ENCODE measurements at regions not wholly inside any gene's neighbourhood (a gene's known extent, or its start where the extent isn't known, plus 50 kb on each side); places are given as distances from the start of the nearest gene placed in this dataset.

DNA sequence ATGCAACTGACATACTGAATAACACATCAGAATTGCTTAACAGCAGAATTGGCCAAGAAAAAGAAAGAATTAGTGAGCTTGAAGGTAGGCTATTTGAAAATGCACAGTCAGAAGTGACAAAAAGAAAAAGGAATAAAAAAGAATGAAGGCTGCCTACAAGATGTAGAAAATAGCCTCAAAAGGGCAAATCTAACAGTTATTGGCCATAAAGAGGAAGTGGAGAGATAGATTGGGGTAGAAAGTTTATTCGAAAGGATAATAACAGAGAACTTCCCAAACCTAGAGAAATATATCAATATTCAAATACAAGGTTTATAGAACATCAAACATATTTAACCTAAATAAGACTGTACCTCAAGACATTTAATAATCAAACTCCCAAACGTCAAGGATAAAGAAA lies 67.5 kb downstream of the ATP6V1G3 start:
- DNase-seq = no peak

DNA sequence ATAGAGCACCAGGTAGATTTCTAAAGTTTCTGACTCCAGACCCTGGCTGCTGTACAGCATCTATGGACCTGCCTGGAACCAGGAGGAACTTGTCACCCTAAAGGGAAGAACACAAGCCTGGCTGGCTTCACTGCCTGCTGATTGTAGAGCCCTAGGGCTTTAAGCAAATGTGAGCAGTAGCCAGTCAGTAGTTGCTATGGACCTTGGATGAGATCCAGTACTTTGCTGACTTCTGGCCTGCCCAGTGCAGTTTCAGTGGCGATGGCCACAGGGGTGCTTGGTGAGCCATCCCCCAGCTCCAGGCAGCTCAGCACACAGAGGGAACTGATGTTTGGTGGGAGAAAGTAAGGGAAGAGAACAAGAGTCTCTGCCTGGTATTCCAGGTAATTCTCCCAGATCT lies 68.4 kb downstream of the ATP6V1G3 start:
- DNase-seq = no peak

DNA sequence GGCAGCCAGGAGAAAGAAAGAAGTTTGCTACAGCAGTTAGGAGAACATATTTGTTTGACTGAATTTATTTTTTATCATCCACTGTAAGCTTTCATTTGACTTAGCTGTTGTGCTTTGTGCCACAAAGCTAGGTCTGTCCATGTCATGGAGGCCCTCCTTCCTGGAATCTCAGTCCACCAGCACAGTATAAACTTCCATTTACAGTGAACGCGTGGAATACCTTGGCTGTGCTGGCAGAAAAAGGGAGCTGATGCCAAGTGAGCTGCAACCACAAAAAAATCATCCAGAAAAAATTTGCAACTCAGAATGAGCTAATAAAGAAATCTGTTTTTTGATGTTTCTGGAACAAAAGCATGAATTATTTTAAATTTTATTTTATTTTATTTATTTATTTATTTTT lies 72.6 kb downstream of the ATP6V1G3 start:
- DNase-seq = no peak

DNA sequence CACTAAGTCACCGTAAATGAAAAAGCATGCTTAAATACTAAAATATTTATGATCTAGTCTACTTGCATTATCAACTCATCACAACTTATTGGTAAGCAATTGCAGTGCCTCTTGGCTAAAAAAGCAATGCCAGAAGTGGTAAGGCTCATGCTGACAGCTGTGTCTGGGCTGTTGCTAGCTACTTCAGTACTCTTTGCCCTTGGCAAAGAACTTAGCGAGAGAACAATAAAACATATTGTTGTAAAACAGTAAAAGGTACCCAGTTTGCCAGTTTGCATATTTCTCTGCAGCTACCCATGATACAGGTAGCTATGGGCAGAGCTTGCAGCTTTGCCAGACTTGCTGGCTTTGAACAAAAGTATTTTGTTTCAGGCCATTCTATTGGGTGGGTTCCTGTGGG lies 73.1 kb downstream of the ATP6V1G3 start:
- DNase-seq = no peak

DNA sequence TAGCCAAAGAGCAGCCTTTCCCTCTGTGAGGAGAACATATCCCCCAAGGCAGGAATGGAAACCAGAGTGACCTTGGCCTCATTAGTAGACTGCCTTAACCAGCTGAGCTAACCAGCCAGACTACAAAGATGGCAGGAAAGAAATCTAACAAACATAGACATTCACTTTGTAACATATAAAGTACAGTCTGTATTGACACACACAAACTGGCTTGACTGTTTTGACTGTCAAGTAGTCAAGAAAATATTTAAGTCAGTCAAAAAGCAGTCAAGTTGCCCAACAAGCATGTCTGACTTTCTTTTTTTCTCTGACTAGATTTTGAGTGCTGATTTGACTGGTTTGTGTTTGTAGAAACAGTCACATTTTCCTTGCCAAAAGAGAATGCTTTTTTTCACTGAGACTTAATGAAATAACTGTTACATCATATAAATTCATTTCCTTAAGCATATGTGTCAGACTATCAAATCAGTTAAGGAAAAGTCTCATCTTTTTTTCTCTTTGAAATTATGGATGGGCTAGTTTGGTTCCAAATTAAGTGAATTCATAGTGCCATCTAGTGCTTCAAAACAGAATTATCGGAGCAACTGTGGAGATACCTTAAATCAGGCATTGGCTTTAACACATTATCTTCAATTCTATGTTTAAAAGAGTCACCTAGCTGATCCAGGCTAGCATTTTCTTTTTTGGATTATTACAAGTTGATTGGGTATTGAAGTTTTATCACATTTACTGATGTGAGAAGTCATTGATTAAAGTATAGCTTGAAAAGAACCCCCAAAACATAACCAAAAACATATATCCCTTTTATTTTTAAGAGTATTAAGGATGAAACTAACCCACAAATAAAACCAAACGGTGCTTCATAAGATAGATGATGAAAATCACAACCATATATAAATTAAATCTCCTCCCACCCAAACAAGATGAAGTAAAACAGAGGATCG lies 75.0 kb downstream of the ATP6V1G3 start:
- peak; percentile 3 for DNase-seq

DNA sequence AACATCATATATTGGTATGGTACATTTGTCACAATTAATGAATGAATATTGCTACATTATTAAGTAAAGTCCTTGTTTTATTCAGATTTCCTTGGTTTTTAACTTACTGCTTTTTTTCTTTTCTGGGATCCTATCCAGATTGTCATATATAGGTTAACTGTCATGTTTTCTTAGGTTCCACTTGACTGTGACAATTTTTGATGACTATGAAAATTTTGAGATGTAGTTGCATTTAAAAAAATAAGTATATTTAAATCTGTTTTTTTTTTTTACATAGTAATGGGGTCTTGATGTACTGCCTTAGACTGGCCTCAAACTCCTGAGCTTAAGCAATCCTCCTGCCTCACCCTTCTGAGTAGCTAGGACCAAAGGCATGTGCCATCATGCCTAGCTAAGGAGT lies 76.8 kb downstream of the ATP6V1G3 start:
- no peak for DNase-seq

DNA sequence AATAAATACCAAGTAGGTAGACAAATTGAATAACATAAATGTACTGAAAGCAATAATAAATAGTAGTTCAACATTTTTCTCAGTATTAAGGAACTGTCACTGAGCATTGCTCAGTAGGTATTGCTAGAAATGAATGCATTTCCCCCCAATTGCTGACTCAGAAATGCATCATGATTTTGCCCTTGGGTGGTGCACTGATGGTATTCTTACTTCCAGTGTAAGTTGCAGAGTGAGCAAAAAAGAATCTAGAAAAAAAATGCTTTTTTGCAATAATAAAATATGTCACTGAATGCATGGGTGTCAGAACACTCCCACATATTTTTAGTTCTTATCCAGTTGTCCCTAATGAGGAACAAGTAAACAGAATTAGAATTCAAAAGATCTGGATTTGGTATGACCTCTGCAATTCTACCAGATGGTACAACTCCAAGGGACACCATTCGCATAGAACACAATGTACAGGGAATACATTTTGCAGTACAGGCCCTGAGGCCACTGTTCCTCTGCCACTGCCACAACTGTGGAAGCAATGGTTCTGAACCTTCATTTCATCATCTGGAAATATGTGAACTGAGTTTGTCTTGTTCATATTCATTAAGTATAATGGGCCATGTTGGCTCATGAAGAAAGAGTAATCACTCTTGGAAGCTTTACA lies 78.0 kb downstream of the ATP6V1G3 start:
- DNase-seq = no peak

DNA sequence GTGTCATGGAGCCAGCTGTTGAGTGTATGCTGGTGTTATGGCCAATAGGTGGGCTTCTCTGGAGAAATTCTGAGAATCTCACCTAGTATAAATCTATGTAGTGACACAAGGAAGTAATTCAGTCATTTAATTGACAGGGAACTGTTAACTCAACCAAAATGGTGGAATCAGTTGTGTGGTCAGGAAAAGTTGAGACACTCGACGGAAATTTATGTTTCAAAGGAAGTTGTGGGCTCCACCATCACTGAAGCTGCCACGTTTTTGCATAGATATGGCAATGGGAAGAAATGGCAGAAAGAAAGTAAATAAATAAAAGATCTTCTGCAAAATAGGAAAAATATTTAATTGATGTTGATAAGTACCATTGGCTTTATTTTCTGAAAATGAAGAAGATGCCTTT lies 84.5 kb downstream of the ATP6V1G3 start:
- DNase-seq = no peak

DNA sequence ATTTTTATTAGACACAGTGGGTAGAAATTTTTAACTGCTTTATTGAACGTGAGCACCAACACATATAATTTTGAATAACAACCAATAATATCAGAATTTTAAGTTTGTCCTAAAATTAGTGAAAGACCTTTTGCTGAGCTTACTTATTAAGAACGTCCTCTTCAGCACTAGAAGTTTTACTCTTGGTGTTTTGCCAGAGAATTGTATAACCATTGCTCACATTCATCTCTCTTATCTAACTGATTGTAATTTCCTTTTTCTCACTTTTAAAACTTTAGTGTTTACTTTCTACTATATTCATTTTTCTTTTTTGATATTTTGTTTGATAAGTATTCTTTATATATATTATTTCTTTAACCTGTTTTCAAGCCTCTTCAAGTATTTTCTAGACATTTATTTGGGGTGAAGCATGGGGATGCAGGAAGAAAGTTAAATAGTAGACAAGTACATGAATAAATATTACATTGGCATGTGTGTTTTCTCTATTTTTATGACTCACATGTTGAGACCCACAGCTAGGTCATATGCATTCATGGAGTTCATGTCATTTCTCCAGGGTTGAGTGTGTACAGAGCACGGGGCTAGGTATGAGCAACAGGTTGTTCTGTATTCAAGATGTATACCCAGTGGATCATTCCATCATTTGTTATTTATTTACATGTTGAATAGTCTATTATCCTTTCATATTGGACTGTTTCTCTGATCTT lies 90.6 kb downstream of the ATP6V1G3 start:
- no peak for DNase-seq

DNA sequence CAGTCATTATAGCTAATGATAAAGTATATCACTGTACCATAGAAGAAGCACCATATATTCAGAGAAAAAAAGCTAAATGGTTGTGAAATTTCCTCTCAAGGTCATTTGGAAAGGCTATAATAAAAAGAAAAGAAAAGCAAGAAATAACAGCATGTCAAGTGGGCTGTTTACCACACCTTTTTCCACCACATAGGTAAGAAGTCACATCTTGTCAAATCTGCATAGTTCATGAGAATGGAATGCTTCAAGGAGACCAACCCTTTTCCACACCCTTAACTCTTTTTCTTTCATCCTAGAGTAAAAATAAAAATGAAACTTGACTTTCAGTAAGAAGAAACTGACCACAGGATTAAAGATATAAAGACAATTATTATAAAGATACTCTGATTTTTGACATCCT lies 91.2 kb downstream of the ATP6V1G3 start:
- no peak for DNase-seq

DNA sequence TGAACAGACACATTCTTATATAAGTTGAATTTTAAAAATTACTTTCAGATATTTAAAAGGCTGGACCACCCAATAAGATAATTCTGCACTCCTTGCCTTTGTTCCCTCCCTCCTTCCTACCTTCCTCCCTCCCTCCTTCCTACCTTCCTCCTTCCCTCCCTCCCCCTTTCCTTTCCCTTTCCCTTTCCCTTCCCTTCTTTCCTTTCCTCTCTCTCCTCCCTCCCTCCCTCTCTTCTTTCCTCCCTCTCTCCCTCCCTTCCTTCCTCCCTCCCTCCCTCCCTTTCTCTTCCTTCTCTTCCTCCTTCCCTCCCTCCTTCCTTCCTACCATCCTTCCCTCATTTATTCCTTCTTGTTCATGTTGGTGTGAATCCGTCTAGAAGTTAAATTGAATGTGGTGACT lies 93.0 kb downstream of the ATP6V1G3 start:
- no peak for DNase-seq

DNA sequence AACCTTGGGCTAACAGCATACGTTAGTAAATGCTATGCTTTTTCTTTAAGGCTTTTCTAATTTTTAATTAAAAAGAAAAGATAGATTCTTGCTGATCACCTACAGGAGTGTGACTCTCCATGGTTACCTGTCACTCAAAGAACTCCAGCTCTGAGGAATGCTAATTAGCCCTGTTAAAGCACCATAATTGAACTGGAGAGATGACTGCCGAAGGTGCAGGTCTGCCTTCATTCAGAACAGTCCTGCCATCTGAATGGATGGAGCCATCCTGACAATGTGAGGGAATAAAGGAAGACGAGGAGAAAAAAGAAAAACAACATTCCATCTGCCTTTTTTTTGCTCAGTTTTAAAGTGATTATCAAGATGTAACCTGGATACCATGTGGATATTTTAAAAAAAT lies 94.6 kb downstream of the ATP6V1G3 start:
- no peak for DNase-seq

DNA sequence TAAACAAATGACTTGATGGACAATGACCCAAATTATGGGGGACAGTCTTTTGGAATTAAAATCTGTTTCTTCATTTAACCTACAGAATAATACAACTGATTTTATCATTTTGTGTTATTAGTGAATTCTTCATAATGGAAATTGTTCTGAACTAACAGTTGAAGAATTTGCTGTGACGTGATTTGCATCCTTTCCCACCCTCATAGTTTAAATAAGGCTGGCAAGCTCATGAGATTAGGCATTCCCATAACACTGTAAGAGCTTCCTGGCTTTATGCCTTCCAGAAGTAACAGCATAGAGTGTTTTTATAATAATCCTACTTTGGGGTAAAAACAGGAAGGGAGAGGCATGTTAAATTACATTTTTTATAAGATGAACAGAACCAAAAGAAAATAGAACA lies 95.7 kb downstream of the ATP6V1G3 start:
- no peak for DNase-seq

DNA sequence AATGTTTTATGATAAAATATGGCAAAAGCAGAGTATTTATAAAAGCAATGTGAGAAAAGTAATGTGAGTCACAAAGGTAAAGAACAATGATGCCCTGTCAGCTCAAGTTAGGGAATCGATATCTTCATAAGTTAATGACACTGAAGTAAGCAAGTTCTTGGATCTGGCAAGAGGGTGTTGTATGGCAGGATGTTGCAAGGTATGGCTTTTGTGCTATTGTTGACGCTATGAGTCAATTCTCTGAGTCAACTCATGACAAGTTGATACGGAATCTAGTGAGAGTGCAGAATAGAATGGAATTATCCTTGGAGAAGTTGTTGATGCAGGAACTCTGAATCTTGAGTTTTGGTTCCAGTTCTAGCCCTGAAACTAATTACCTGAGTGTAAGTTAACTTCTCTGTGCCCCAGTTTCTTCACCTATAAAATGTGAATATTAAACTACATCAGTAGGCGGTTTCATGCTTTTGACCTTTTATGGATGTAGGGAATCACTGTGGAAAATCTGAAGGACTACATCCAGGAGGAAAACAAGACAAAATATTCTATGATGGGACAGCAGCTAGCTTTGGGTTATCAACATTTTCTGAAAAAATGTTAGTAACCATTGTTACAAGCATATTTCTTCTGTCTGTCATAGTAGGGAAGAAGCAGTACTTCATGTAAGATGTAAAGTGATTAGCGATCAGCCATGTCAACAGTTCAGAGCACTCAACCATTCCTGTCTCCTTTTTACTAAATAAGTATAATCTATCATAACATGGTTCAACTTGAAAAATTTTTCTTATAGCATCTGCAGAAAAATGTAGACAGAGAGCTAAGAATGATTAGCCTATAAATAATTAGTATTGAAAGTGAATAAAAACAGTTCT lies 96.9 kb downstream of the ATP6V1G3 start:
- DNase-seq = no peak

DNA sequence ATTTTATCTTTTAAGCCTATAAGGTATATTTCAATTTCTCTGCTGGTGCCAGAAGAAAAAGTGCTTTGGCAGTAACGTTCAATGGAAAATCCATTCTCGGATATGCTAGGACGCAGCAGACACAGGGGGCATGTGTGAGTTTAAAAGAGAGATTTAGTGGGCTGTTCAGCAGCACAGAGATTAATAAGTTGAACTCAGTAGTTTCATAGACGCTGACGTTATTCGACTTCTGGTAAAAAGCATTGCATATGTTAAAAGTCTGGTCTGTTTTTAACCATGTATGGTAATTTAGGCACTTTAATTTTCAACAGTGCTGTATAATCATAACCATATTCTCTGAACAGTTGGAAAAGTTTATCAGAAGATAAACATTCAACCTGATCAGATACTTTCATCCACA lies 99.6 kb downstream of the ATP6V1G3 start:
- no peak for DNase-seq

DNA sequence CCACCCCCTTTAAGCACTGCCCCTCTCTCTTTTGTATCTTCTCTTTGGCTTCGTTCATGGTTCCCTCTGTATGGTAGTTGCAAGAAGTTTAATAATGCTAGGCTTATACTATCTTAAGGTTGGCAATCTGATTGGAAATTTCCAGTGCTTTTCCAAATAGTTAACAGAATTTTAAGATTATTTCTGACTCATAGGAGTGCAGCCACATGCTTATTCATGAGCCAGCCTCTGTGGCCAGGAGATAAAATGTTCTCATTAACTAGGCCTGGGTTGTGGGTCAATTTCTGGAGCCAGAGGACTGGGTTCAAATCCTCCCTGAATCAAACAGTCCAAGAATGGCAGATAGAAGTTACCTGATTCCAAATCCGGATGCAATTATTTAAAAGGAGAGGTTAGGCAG lies 103.1 kb downstream of the ATP6V1G3 start:
- DNase-seq = no peak

DNA sequence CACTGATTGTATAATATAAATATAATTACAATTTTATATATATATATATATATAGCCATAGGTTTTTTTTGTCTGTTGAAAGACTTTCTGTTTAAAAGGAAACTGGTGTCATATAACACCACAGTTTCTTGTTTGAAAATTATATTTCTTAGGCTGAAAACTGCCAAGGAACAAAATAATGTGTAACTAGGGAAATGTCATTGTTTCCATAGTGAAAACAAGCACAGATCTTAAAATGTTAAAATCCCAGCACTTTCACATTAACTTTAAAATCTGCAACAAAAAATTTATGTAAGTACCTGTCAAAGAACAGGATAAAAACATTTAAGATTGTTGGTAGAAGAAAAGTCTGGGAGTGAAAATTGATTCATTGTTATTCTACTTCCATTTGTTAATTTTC lies 104.2 kb downstream of the ATP6V1G3 start:
- DNase-seq = no peak

DNA sequence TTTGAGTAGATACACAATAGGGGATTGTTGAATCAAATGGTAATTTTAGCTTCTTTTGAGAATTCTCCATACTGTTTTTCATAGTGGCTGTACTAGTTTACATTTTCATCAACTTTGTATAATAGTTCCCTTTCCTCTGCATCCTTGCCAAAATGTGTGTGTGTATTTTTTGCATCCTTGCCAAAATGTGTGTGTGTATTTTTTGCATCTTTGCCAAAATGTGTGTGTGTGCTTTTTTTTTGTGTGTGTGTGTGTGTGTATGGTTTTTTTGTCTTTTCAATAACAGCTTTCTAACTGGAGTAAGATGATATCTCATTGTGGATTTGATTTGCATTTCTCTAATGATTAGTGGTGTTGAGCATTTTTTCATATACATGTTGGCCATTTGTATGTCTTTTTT lies 105.4 kb downstream of the ATP6V1G3 start:
- no peak for DNase-seq

DNA sequence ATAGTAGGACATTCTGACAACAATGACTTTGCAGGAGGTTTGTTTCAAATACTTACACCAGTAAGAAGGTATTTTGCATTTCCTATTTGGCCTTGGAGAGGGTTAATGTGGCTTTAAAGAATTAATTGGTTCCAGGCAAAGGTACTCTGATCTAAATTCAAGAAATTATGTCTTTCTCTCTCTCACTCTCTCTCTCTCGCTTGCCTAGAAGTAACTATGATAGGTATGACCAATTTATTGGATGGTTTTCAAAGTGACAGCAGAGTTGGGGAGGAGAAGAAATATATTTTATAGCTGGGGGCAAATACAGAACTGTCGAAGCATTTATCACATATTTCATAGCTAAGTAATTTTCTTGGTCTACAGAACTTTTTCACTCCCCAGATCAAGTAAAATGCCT lies 116.0 kb downstream of the ATP6V1G3 start:
- DNase-seq = no peak

DNA sequence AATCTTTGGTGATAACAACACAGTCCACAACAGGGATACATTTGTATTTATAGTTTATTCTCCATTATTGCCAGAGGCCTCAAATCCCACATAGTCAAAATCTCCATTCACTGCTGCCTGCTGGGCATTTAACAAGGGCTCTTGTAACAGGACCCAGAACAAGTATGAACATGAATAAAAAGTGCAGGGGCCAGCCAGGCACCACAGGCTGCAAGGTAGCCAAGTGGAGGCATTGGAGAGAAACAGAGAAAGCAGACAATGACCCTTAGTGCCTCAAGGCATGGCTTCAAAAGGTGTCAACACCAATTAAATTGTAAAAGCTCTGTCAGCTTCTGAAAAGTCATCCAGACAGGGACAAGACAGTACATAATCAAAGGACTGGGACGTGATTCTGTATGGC lies 116.8 kb downstream of the ATP6V1G3 start:
- DNase-seq = no peak

DNA sequence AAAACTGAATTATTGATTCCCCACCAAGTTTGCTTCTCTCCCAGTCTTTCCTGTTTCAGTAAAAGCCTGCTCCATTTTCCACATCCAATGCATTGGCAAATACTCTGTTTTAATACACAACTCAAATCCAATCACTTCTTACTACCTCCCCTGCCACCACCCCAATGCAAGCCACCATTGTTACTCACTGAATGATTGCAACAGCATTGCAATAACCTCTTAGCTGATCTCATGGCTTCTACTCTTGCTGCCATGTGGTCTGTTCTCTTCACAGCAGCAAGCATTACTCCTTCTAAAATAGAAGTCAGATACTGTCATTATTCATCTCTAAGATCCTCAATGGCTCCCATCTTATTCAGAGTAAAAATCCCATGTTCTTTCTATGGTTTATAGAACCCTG lies 123.4 kb downstream of the ATP6V1G3 start:
- no peak for DNase-seq

DNA sequence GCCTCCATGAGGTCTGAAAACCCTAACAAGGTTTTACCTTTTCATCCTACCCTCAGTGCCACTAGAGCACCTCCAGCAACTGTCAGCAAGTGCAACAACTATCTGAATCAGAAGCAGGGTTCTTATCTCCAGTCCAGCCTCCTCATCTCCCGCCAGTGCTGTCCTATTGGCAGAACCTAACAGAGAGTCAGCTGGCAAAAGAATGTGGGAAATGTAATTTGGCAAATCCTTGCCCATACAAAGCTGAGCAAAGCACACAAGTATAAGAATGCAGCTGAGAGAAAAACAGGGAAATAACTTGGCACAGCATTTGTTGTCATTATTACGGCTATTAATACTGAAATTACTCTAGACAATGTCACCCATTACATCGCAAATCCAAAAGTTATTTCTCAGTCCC lies 124.2 kb downstream of the ATP6V1G3 start:
- no peak for DNase-seq

DNA sequence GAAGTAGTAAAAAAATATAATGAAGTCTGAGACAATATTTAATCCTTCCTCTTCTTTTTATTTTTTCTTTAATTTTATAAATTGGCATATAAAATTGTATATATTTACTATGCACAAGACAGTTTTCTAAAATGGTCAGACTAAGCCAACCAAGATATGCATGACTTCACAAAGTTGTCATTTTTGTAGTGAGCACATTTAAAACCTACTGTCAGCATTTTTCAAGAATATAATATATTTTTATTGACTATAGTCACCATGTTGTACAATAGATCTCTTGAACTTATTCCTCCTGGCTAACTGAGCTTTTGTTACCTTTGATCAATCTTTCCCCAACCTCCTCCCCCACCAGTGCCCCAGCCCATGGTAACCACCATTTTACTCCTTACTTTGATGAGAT lies 129.2 kb downstream of the ATP6V1G3 start:
- DNase-seq = no peak

Data from DMS153 (cell line).